Esophagus squamous epithelium (tissue), 4 donors: ENCODE measurements at regions not wholly inside any gene's neighbourhood (a gene's known extent, or its start where the extent isn't known, plus 50 kb on each side); places are given as distances from the start of the nearest gene placed in this dataset.

ENCODE experiments used
- POLR2A ChIP-seq, 4 donors: fragments of 450-650 bp; IDR thresholded peaks; one replicate each; pipeline ENCODE4 v1.6.1; 2017; ENCODE audit warnings: antibody characterized with exemption in 4 of 4, mild to moderate bottlenecking in 4 of 4, moderate library complexity in 3 of 4
- TF ChIP-seq, protein P1 (sequence below), 6 experiments: fragments of 450-650 bp in 4 of 6; fragments of 200-600 bp in 2 of 6; sonication (generic) in 2 of 6; IDR thresholded peaks; one replicate each; pipeline ENCODE4 v1.5.1; 2016 to 2019; ENCODE audit warnings: antibody characterized with exemption in 6 of 6, mild to moderate bottlenecking in 4 of 6, moderate library complexity in 4 of 6

DNA sequence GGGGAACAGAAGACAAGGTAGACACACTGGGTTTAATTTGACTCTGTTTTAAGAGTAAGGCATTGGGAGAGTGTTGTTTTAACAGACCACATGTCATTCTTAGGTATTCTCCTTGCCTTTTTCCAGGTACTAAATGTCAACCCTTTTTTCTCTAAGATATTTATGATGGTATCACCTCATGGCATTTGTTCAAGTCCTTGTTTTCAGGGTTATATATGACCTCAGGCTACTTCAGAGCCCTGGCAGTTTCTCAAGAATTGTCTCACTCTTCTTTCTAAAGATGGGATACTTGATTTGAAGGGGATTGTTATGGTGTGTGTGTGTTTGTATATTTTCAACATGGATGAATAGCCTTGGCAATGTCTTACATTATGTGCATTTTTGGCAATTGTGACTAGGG lies 131.1 kb upstream of the ACTBL2 start:
- TF ChIP-seq POLR2A (IDR thresholded peaks at IDR 0.05), result no peak
- TF ChIP-seq, protein P1, sequence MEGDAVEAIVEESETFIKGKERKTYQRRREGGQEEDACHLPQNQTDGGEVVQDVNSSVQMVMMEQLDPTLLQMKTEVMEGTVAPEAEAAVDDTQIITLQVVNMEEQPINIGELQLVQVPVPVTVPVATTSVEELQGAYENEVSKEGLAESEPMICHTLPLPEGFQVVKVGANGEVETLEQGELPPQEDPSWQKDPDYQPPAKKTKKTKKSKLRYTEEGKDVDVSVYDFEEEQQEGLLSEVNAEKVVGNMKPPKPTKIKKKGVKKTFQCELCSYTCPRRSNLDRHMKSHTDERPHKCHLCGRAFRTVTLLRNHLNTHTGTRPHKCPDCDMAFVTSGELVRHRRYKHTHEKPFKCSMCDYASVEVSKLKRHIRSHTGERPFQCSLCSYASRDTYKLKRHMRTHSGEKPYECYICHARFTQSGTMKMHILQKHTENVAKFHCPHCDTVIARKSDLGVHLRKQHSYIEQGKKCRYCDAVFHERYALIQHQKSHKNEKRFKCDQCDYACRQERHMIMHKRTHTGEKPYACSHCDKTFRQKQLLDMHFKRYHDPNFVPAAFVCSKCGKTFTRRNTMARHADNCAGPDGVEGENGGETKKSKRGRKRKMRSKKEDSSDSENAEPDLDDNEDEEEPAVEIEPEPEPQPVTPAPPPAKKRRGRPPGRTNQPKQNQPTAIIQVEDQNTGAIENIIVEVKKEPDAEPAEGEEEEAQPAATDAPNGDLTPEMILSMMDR (IDR thresholded peaks at IDR 0.05), result no peak
